Suprapubic skin (tissue), 3 donors: ENCODE measurements at regions not wholly inside any gene's neighbourhood (a gene's known extent, or its start where the extent isn't known, plus 50 kb on each side); places are given as distances from the start of the nearest gene placed in this dataset.

Experiments used
- POLR2AphosphoS5 ChIP-seq, 3 donors: sonication (generic); formaldehyde crosslinking; IDR thresholded peaks; one replicate each; pipeline ENCODE4 v1.6.1; 2017; ENCODE audit warnings: antibody characterized with exemption in 3 of 3
- TF ChIP-seq, protein P1 (sequence below), 2 donors: fragments of 200-600 bp in 1 of 2; fragments of 450-650 bp in 1 of 2; sonication (generic) in 1 of 2; IDR thresholded peaks; one replicate each; pipeline ENCODE4 v1.5.1; 2016 to 2019; ENCODE audit warnings: antibody characterized with exemption in 2 of 2, mild to moderate bottlenecking in 1 of 2, moderate library complexity in 1 of 2

DNA sequence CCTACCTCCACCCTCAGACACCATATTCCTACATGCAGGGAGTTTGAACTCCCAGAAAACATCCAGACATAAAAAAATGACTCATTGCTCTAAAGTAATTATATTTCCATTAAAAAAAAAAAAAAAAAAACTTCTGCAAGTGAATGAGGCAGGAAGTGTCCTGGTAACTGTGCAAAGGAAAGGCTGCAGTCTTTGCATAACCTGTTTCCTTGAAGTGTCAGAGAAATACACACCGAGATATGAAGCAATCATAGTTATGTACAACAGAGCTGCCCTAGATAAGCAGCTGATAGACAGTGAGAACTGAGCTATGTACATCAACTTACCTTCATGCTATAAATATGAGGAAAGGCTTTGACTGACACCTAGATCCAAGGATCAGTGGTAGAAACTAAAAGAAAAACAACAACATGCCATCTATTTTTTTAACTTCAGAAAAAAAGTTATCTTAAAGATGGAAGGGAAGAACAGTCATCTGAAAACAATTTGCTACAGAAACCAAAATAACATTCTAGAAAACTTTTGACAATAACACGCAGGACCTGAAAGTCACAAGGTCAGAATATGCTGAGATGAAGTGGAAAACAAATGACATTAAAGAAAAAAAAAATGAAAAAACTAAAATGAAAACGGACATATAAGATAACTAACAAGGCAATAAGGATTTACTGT lies 263.2 kb downstream of the SEC23A start:
- TF ChIP-seq, protein P1, sequence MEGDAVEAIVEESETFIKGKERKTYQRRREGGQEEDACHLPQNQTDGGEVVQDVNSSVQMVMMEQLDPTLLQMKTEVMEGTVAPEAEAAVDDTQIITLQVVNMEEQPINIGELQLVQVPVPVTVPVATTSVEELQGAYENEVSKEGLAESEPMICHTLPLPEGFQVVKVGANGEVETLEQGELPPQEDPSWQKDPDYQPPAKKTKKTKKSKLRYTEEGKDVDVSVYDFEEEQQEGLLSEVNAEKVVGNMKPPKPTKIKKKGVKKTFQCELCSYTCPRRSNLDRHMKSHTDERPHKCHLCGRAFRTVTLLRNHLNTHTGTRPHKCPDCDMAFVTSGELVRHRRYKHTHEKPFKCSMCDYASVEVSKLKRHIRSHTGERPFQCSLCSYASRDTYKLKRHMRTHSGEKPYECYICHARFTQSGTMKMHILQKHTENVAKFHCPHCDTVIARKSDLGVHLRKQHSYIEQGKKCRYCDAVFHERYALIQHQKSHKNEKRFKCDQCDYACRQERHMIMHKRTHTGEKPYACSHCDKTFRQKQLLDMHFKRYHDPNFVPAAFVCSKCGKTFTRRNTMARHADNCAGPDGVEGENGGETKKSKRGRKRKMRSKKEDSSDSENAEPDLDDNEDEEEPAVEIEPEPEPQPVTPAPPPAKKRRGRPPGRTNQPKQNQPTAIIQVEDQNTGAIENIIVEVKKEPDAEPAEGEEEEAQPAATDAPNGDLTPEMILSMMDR (IDR thresholded peaks at IDR 0.05) = no peak
- no peak for TF ChIP-seq POLR2AphosphoS5 (IDR thresholded peaks at IDR 0.05)
